AG09309 (cell line): ENCODE measurements at regions not wholly inside any gene's neighbourhood (a gene's known extent, or its start where the extent isn't known, plus 50 kb on each side); places are given as distances from the start of the nearest gene placed in this dataset.

Source experiments
- DNase-seq: peaks from one replicate; pipeline ENCODE4 v3.0.0-alpha.2; 2010; ENCODE audit warnings: low read depth
- H3K4me3 ChIP-seq: 2 replicates; pipeline ENCODE4 v1.5.1; 2011; ENCODE audit warnings: mild to moderate bottlenecking, low read depth, low read length, moderate library complexity; ENCODE audit not compliant: control insufficient read depth
- CTCF ChIP-seq: IDR thresholded peaks from 2 replicates; pipeline ENCODE4 v1.5.1; 2011; ENCODE audit warnings: mild to moderate bottlenecking, low read depth, low read length, inconsistent platforms; ENCODE audit not compliant: insufficient read depth, control insufficient read depth; ENCODE audit errors: missing control alignments

- H3K4me3 ChIP-seq: no peak overlapping the region
- no peak for TF ChIP-seq CTCF
- DNase-seq: no peak
These were observed 518.1 kb downstream of the HDGFL1 start for GRCh38 chr6:23087471-23087870.

- DNase-seq: no peak
- no peak overlapping the region for H3K4me3 ChIP-seq
- no peak for TF ChIP-seq CTCF
These were observed 519.4 kb downstream of the HDGFL1 start for GRCh38 chr6:23088761-23089160.

- no peak overlapping the region for H3K4me3 ChIP-seq
- no peak for DNase-seq
- TF ChIP-seq CTCF: no peak
These were observed 520.6 kb downstream of the HDGFL1 start for GRCh38 chr6:23089981-23090380.

GRCh38 chr6:23091795-23092194 is 522.4 kb downstream of the HDGFL1 start:
- peak; percentile 18 for DNase-seq
- no peak overlapping the region for H3K4me3 ChIP-seq
- no peak for TF ChIP-seq CTCF

- TF ChIP-seq CTCF: no peak
- no peak overlapping the region for H3K4me3 ChIP-seq
- DNase-seq: no peak
These were observed 527.5 kb downstream of the HDGFL1 start for GRCh38 chr6:23096876-23097275.

GRCh38 chr6:23097566-23097965 is 528.2 kb downstream of the HDGFL1 start:
- TF ChIP-seq CTCF: no peak
- H3K4me3 ChIP-seq: no peak overlapping the region
- no peak for DNase-seq

- DNase-seq: peak; percentile 56
- TF ChIP-seq CTCF: no peak
- no peak overlapping the region for H3K4me3 ChIP-seq
These were observed 537.6 kb downstream of the HDGFL1 start for GRCh38 chr6:23106951-23107350.
